GM18868 (cell line): ENCODE measurements at regions not wholly inside any gene's neighbourhood (a gene's known extent, or its start where the extent isn't known, plus 50 kb on each side); places are given as distances from the start of the nearest gene placed in this dataset.

Experiments used
- ATAC-seq: cut with Tn5 transposase; IDR thresholded peaks from one replicate; pipeline ENCODE4 v1.9.1; 2021; ENCODE audit warnings: mild to moderate bottlenecking, moderate library complexity; ENCODE audit not compliant: unreplicated experiment

GRCh38 chr4:117425636-117426035, 340.3 kb upstream of the TRAM1L1 start:
- ATAC-seq, result no peak

GRCh38 chr4:117428536-117428935, 343.2 kb upstream of the TRAM1L1 start:
- no peak for ATAC-seq

DNA sequence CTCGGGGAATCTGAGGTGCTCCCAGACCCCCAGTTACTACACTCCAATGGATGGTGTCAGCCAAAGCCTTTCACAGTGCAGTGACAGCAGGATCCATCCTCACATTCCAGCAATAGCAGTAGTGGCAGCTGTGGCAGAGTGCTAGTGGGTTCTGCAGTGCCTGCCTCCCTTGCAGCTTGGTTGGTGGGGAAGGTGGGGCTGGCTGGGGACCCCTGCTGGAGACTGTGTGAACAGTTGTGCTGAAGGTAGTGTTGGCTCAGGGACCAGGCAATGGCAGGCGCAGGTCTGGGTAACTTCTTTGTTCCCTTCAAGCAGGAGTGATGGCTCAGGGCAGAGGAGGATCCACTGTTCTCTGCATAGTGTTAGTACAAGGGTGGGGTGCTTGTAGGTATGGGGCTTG, 343.7 kb upstream of the TRAM1L1 start:
- ATAC-seq, result no peak

DNA sequence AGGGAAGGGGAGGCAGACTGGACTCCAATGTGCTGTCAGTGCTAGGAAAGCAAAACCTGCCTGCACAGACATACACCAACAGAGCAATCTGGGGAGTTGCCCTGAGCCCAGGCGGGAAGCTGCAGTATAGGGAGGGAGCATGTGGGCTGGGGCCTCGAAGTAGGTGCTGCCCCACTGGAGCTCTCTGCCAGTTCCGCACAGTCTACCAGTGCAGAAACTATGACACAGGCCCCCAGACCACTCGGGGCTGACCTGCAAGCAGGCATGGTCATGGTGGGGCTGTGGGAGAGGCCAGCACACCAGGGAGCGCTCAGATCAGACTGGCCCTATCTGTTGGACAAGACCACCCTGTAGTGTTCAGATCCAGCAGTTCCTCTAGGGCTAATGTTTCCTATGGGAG, 344.1 kb upstream of the TRAM1L1 start:
- ATAC-seq, result no peak

DNA sequence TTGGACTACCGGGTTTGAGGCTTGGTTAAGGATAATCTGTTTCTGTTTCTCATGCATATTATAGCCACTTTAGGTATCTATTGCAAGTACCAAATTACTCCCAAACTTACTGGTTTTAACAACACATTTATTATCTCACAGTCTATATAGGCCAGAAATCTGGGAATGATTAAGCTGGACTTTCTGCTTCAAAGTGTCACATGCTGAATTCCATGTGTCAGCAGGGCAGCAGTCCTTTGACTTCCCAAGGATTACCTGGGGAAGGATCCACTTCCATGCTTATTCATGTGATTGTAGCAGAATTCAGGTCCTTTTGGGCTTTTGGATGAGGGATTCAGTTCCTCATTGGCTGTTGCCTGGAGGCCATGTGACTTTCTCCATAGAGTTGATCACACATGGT, 349.0 kb upstream of the TRAM1L1 start:
- ATAC-seq, result no peak

- ATAC-seq, result no peak
Observed at GRCh38 chr4:117447925-117448324, 362.5 kb upstream of the TRAM1L1 start.

GRCh38 chr4:117455088-117455487, 369.7 kb upstream of the TRAM1L1 start:
- no peak for ATAC-seq

DNA sequence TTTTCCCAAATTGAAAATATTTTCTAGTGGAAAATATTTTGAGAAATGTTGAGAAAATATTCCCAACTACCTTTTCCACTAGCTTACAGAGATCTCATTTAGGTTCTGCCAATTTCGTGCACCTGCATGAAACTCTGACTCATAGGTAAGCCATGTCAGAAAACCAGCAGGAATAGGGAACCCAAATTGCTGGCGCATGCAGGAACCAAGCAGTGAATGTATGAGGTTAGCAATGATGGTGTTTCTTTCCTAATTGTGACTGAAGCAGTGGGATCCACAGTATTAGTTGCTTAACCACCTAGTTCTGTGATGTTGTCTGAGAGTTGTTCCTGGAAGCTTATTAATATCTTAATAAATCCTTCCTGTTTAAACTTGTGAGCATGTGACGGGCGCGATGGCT, 381.0 kb upstream of the TRAM1L1 start:
- no peak for ATAC-seq

- ATAC-seq, result no peak
Observed at GRCh38 chr4:117467404-117467803, 382.0 kb upstream of the TRAM1L1 start.

DNA sequence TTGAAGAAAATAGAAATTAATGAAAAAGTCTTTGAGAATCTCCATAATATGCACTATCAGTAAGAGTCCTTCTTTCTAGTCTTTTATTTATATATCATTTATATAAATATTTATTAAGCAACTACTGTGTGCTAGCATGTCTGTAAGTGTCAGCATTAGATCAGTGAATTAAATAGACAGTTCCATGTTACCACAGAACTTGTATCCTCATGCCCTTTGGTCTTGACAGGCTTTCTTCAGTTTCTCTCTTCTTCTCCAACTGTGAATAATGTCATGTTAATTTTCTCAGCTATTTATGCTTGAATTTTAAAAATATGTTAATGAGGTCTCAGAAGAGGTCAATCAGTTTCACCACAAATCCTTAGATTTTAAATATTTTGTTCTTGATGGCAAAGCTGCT, 389.6 kb upstream of the TRAM1L1 start:
- ATAC-seq, result no peak

DNA sequence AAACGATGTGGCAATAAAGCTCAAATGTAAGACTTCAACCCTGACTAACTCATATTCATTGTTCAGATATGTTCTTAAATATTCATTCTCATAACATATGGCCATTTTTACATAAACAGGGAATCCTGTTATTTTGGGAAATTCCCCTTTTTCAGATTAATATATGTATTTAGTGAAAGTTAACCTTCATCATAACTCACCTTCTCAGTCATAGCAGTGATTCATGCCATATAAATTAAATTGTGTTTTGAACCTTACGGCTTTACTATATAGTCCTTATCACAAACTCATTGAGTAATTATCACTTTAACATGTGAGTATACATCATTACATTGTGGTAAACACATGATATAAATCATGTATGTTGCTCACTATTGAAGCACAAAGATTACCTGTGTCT, 392.5 kb upstream of the TRAM1L1 start:
- ATAC-seq, result no peak

DNA sequence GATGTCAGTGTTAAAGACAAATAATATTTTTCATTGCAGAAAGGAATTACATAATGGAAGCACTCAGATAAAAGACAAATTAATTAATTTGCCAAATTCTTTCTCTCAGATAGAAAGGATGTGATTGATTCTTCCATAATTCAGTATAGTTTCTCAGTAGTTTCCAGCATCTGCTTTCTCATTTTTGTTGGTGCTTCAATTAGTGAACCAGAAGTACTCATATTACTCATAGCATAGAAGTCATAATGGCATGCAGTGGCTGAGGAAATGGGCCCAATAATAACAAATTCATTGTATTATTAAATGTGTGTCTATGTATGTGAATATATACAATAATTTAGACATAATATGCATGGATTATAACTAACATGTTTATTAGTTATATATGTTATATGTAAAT, 393.3 kb upstream of the TRAM1L1 start:
- ATAC-seq, result peak; percentile 59

GRCh38 chr4:117479673-117480072, 394.3 kb upstream of the TRAM1L1 start:
- peak; percentile 37 for ATAC-seq

DNA sequence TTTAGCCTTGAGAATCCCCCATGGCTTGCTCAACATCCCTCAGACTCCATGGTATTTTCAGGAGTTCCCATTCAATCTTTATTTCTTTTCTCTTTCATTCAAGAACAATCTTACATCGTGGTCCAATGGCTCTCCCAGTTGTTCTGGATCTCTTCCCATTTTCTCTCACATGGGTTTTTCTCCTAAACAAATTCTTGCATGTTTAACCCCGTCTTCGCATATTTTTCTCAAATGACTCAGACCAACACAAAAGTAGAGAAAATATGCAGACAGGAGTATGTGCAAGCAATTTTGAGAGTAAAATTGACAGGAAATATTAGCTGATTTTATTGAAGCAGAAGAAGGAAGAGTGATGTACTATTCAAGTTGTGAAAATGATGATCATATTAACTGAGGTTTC, 396.4 kb upstream of the TRAM1L1 start:
- no peak for ATAC-seq

DNA sequence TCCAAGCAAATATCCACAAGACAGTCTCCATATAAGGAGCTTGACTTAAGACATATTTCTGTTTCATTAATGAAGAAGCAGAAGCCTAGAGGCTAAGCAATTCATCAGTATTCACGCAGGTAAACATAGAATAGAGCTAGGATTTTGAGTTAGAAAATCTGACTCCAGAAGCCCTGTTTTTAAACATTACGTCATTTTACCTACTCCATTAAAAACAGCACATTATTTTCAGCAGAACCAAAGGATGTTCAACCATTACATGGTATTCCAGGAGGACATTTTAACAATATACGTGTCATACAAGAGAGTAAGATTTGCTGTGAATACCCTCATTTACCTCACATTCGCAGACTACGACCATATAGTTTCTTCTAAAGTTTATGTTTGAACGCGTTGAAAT, 403.3 kb upstream of the TRAM1L1 start:
- ATAC-seq, result no peak

DNA sequence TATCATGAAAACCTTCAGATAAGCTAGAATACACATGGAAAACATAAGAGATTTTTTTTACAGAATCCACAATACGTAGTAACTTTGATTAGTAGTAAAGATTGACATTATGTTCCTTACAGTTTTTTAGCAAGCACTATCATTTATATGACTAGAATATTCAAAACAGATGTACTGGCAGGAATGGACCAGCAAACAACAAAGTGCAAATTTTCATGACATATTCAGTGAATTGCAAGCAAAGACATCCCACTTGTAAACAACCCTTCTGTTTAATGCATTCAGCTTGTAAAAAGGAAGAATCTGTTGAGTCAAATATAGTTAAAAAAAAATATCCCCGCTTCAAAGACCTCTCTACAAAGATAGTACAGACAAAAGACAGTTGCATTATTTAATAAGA, 403.7 kb upstream of the TRAM1L1 start:
- no peak for ATAC-seq

DNA sequence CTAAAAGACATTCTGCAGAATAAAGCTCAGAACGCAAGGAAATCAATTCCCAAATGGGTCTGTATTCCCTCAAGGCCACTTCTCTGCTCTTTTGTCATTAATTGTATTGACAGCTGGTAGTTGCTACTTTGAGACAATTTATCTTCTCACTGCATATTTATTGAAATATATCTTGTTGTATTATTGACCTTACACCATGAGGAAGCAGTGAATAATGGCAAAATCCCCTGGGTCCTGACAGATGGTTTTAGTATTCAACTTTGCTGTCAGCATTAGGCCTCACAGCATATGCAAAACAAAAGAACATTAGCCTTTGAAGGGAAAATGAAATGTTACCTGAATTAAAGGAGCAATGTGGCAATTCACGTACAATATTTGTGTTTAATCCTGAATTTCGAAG, 406.1 kb upstream of the TRAM1L1 start:
- ATAC-seq, result no peak

GRCh38 chr4:117495802-117496201, 410.4 kb upstream of the TRAM1L1 start:
- no peak for ATAC-seq

DNA sequence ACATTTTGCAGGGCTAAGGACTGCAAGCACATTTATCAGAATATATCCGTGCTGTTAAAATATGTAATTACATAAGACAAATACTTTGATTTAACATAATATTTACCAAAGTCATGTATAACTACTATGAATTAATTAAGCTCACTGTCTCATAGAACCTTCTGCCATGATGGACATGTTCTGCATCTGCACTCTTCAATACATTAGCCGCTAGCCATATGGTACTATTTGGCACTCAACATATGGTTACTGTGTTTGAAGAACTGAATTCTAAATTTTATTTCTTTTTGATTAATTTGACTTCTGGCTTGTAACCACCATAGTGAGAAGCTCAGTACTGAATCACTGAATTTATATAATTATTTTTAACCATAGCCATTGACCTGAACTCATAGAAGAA, 427.0 kb upstream of the TRAM1L1 start:
- no peak for ATAC-seq

DNA sequence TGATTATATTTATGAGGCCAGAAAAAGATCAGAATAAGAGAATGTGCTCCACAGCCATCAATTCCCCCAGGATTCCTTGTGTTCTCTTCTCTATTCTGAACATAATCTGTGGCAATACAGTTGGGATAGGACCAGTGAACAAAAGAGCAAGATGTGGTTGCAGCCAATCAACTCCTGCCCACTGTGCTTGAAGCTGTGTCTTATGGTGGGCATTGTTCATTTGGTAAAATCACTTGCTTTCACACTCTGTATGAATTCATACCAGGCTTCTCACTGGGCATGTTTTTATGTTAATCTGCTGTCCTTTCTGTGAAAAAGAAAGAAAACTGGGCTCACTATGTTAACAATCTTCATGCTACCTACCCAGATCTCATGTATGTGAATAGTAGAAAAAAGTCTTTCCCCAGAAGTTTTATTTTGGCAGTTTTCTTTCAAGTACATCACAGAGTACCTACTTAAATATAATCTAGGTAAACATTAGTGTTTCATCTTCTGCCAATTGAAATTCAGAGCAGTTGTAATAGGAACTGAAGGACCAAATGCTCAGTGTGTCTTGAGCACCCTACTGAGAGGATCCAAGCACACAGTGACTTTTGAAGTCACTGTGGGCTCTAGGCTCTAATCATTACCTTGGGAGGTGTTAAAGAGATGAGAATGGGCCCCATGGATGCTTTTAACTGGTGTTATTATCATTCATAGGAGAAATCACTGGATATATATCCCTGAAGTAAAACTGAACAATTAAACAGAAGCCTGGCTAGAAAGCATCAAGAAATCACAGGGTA, 429.2 kb upstream of the TRAM1L1 start:
- no peak for ATAC-seq

- no peak for ATAC-seq
Observed at GRCh38 chr4:117515921-117516320, 430.5 kb upstream of the TRAM1L1 start.

DNA sequence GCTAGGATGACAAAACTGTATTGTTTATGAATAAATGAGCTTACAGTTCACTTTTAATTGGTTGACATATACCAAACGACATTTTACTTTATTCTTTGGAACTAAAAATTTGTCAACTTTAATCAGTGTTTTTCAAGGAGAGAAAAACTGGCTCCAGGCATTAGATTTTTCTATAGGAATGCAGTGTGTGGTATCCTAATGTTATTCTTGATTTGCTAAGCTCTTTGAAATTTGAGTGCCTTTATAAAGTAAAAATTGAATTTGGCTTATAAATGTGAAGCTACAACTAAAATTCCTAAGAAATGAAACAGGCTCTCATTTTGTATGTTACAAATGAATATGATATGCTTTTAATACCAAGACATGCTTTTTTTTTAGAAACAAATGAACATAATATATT, 442.2 kb upstream of the TRAM1L1 start:
- ATAC-seq, result no peak

- no peak for ATAC-seq
Observed at GRCh38 chr4:117529401-117529800, 444.0 kb upstream of the TRAM1L1 start.
